Adipocyte (in vitro differentiated cells): ENCODE measurements at regions not wholly inside any gene's neighbourhood (a gene's known extent, or its start where the extent isn't known, plus 50 kb on each side); places are given as distances from the start of the nearest gene placed in this dataset.

Source experiments
- DNase-seq: peaks from one replicate; pipeline ENCODE4 v3.0.0-alpha.2; 2015; ENCODE audit warnings: low read depth
- H3K27me3 ChIP-seq: replicated peaks from 2 replicates; pipeline ENCODE4 v1.7.0; 2013; ENCODE audit warnings: mild to moderate bottlenecking, low read length, moderate library complexity; ENCODE audit not compliant: control insufficient read depth, insufficient read depth
- H3K36me3 ChIP-seq: 2 replicates; pipeline ENCODE4 v1.7.0; 2013; ENCODE audit warnings: low read length, mild to moderate bottlenecking, moderate library complexity; ENCODE audit not compliant: control insufficient read depth, insufficient read depth, severe bottlenecking
- H3K4me1 ChIP-seq: 2 replicates; pipeline ENCODE4 v1.7.0; 2013; ENCODE audit warnings: mild to moderate bottlenecking, low read length, moderate library complexity; ENCODE audit not compliant: control insufficient read depth, insufficient read depth
- H3K4me3 ChIP-seq: 2 replicates; pipeline ENCODE4 v1.7.0; 2013; ENCODE audit warnings: mild to moderate bottlenecking, low read length, moderate library complexity
- H3K9ac ChIP-seq: 2 replicates; pipeline ENCODE4 v1.7.0; 2013; ENCODE audit warnings: mild to moderate bottlenecking, low read length, moderate library complexity
- H3K9me3 ChIP-seq: 2 replicates; pipeline ENCODE4 v1.7.0; 2013; ENCODE audit warnings: mild to moderate bottlenecking, low read length, moderate library complexity; ENCODE audit not compliant: control insufficient read depth

- H3K9ac ChIP-seq = no peak overlapping the region
- no peaks in the 10 kb centered on the region for H3K27me3 ChIP-seq
- no peak for DNase-seq
- H3K36me3 ChIP-seq = peaks cover 2% of the 10 kb centered on the region
- H3K4me1 ChIP-seq = no peaks in the 10 kb centered on the region
- no peaks in the 10 kb centered on the region for H3K9me3 ChIP-seq
- H3K4me3 ChIP-seq = no peak overlapping the region
Observed at GRCh38 chr11:8801121-8801520, 109.9 kb upstream of the AKIP1 start.

GRCh38 chr11:8802251-8802650 lies 108.7 kb upstream of the AKIP1 start:
- no peaks in the 10 kb centered on the region for H3K27me3 ChIP-seq
- no peak for DNase-seq
- peaks cover 2% of the 10 kb centered on the region for H3K36me3 ChIP-seq
- H3K4me1 ChIP-seq = peaks cover 8% of the 10 kb centered on the region
- no peak overlapping the region for H3K9ac ChIP-seq
- H3K9me3 ChIP-seq = no peaks in the 10 kb centered on the region
- no peak overlapping the region for H3K4me3 ChIP-seq

- Histone ChIP-seq H3K27me3 (no peaks in the 10 kb centered on the region), H3K9ac (no peak overlapping the region), H3K36me3 (peaks cover 2% of the 10 kb centered on the region), H3K4me1 (peaks cover 25% of the 10 kb centered on the region), H3K9me3 (no peaks in the 10 kb centered on the region), H3K4me3 (no peak overlapping the region)
- no peak for DNase-seq
Observed at GRCh38 chr11:8803973-8804372, 107.0 kb upstream of the AKIP1 start.

GRCh38 chr11:8805296-8805695 lies 105.7 kb upstream of the AKIP1 start:
- Histone ChIP-seq H3K36me3 (peaks cover 2% of the 10 kb centered on the region), H3K4me3 (no peak overlapping the region), H3K4me1 (peaks cover 35% of the 10 kb centered on the region), H3K27me3 (no peaks in the 10 kb centered on the region), H3K9ac (no peak overlapping the region), H3K9me3 (no peaks in the 10 kb centered on the region)
- no peak for DNase-seq

- no peak for DNase-seq
- Histone ChIP-seq H3K36me3 (peaks cover 2% of the 10 kb centered on the region), H3K9me3 (no peaks in the 10 kb centered on the region), H3K9ac (peak overlapping the region; percentile 91), H3K4me1 (peaks cover 50% of the 10 kb centered on the region), H3K27me3 (no peaks in the 10 kb centered on the region), H3K4me3 (peak overlapping the region; percentile 88)
Observed at GRCh38 chr11:8806974-8807373, 104.0 kb upstream of the AKIP1 start.

- Histone ChIP-seq H3K4me3 (peak overlapping the region; percentile 88), H3K9ac (peak overlapping the region; percentile 91), H3K9me3 (no peaks in the 10 kb centered on the region), H3K4me1 (peaks cover 57% of the 10 kb centered on the region), H3K36me3 (peaks cover 2% of the 10 kb centered on the region), H3K27me3 (no peaks in the 10 kb centered on the region)
- peak; percentile 70 for DNase-seq
Observed at GRCh38 chr11:8807544-8808225, 103.3 kb upstream of the AKIP1 start.

GRCh38 chr11:8808226-8808585 lies 102.8 kb upstream of the AKIP1 start:
- H3K9ac ChIP-seq = peak overlapping the region; percentile 91
- H3K36me3 ChIP-seq = peaks cover 2% of the 10 kb centered on the region
- H3K27me3 ChIP-seq = no peaks in the 10 kb centered on the region
- DNase-seq = peak; percentile 32
- H3K4me3 ChIP-seq = peak overlapping the region; percentile 88
- no peaks in the 10 kb centered on the region for H3K9me3 ChIP-seq
- peaks cover 62% of the 10 kb centered on the region for H3K4me1 ChIP-seq

- H3K4me1 ChIP-seq = peaks cover 73% of the 10 kb centered on the region
- no peaks in the 10 kb centered on the region for H3K9me3 ChIP-seq
- peak; percentile 45 for DNase-seq
- no peaks in the 10 kb centered on the region for H3K36me3 ChIP-seq
- H3K9ac ChIP-seq = peak overlapping the region; percentile 91
- H3K27me3 ChIP-seq = no peaks in the 10 kb centered on the region
- peak overlapping the region; percentile 88 for H3K4me3 ChIP-seq
Observed at GRCh38 chr11:8809241-8809938, 101.6 kb upstream of the AKIP1 start.

GRCh38 chr11:8809939-8810539 lies 101.0 kb upstream of the AKIP1 start:
- no peaks in the 10 kb centered on the region for H3K27me3 ChIP-seq
- peaks cover 78% of the 10 kb centered on the region for H3K4me1 ChIP-seq
- H3K9ac ChIP-seq = peak overlapping the region; percentile 91
- peak; percentile 65 for DNase-seq
- peak overlapping the region; percentile 88 for H3K4me3 ChIP-seq
- no peaks in the 10 kb centered on the region for H3K9me3 ChIP-seq
- H3K36me3 ChIP-seq = no peaks in the 10 kb centered on the region

- Histone ChIP-seq H3K4me1 (peaks cover 78% of the 10 kb centered on the region), H3K4me3 (peak overlapping the region; percentile 88), H3K27me3 (no peaks in the 10 kb centered on the region), H3K36me3 (no peaks in the 10 kb centered on the region), H3K9ac (peak overlapping the region; percentile 91), H3K9me3 (no peaks in the 10 kb centered on the region)
- DNase-seq = peak; percentile 89
Observed at GRCh38 chr11:8810540-8811301, 100.3 kb upstream of the AKIP1 start.

GRCh38 chr11:8811571-8811970 lies 99.4 kb upstream of the AKIP1 start:
- Histone ChIP-seq H3K9ac (peak overlapping the region; percentile 91), H3K9me3 (no peaks in the 10 kb centered on the region), H3K36me3 (no peaks in the 10 kb centered on the region), H3K4me3 (peak overlapping the region; percentile 88), H3K27me3 (no peaks in the 10 kb centered on the region), H3K4me1 (peaks cover 76% of the 10 kb centered on the region)
- peak; percentile 69 for DNase-seq
